Activated CD4-positive, alpha-beta T cell treated with anti-CD3 and anti-CD28 coated beads, Interleukin-2, amount 10 ng/mL, durations not matched to agents 7 days and 5 days (primary cell): ENCODE measurements at regions not wholly inside any gene's neighbourhood (a gene's known extent, or its start where the extent isn't known, plus 50 kb on each side); places are given as distances from the start of the nearest gene placed in this dataset.

ENCODE experiments used
- CTCF ChIA-PET: fragments of 350-600 bp; sonication (Branson Sonifier 250); formaldehyde crosslinking; loops from one replicate; lab custom pipeline; 2021; ENCODE audit warnings: antibody characterized with exemption; lab: Charles Lee
- POLR2A ChIA-PET: fragments of 350-600 bp; sonication (Branson Sonifier 250); formaldehyde crosslinking; loops from one replicate; lab custom pipeline; 2021; ENCODE audit warnings: antibody characterized with exemption; lab: Charles Lee
- DNase-seq: peaks from one replicate; pipeline ENCODE4 v3.0.0-alpha.2; 2020
- H3K27ac Mint-ChIP-seq: one replicate; pipeline ENCODE4 v1.8.0; 2021; ENCODE audit warnings: mild to moderate bottlenecking, moderate library complexity, mixed read lengths
- H3K27me3 Mint-ChIP-seq: one replicate; pipeline ENCODE4 v1.8.0; 2021; ENCODE audit warnings: mixed read lengths
- H3K36me3 Mint-ChIP-seq: one replicate; pipeline ENCODE4 v1.8.0; 2021; ENCODE audit warnings: low read depth, mixed read lengths
- H3K4me1 Mint-ChIP-seq: one replicate; pipeline ENCODE4 v1.8.0; 2021; ENCODE audit warnings: mixed read lengths
- H3K4me3 Mint-ChIP-seq: one replicate; pipeline ENCODE4 v1.8.0; 2021; ENCODE audit warnings: mild to moderate bottlenecking, moderate library complexity, mixed read lengths
- H3K9me3 Mint-ChIP-seq: one replicate; pipeline ENCODE4 v1.8.0; 2021; ENCODE audit warnings: mixed read lengths

- no peak for DNase-seq
- Mint-ChIP-seq H3K36me3 (no peaks in the 10 kb centered on the region), H3K27ac (no peak overlapping the region), H3K4me3 (no peak overlapping the region), H3K27me3 (peaks cover 6% of the 10 kb centered on the region), H3K4me1 (no peaks in the 10 kb centered on the region), H3K9me3 (no peaks in the 10 kb centered on the region)
- CTCF ChIA-PET = no interaction called here
- POLR2A ChIA-PET = no interaction called here
Measured at GRCh38 chr1:93800856-93801255, 78.2 kb downstream of the DNTTIP2 start.

DNA sequence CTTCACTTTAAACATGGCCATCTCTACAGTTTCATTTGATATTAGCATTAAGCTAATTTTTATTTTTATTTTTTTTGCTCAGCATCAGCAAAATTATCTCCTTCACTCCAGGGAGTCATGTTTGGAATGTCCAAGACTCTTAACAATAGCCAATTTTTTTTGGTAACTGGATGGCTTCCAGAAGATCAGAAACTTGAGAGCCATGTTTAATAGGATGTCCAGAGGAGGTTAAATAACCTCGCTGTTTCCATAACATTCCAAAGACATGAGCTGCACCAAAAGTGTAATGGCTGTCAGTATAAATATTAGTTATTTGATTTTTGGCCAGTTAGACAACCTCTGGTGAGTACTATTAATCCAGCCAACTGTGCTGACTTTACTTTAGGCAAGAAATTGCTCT, 80.7 kb downstream of the DNTTIP2 start:
- H3K27ac Mint-ChIP-seq = no peak overlapping the region
- CTCF ChIA-PET = interaction anchor here (0.7 to 1.2 kb wide), 2 partner anchors 15 to 46 kb away, joined by 3 read pairs; no protein-coding TSS in a partner anchor
- POLR2A ChIA-PET = no interaction called here
- no peaks in the 10 kb centered on the region for H3K9me3 Mint-ChIP-seq
- no peak overlapping the region for H3K4me3 Mint-ChIP-seq
- peaks cover 2% of the 10 kb centered on the region for H3K27me3 Mint-ChIP-seq
- no peaks in the 10 kb centered on the region for H3K4me1 Mint-ChIP-seq
- no peaks in the 10 kb centered on the region for H3K36me3 Mint-ChIP-seq
- DNase-seq = no peak

GRCh38 chr1:93784538-93784937, 94.5 kb downstream of the DNTTIP2 start:
- Mint-ChIP-seq H3K4me1 (no peaks in the 10 kb centered on the region), H3K27me3 (no peaks in the 10 kb centered on the region), H3K27ac (no peak overlapping the region), H3K4me3 (no peak overlapping the region), H3K9me3 (no peaks in the 10 kb centered on the region), H3K36me3 (no peaks in the 10 kb centered on the region)
- POLR2A ChIA-PET = no interaction called here
- CTCF ChIA-PET = interaction anchor here (1.0 to 1.3 kb wide), 2 partner anchors 15 to 155 kb away, joined by 3 read pairs; no protein-coding TSS in a partner anchor
- DNase-seq = no peak

DNA sequence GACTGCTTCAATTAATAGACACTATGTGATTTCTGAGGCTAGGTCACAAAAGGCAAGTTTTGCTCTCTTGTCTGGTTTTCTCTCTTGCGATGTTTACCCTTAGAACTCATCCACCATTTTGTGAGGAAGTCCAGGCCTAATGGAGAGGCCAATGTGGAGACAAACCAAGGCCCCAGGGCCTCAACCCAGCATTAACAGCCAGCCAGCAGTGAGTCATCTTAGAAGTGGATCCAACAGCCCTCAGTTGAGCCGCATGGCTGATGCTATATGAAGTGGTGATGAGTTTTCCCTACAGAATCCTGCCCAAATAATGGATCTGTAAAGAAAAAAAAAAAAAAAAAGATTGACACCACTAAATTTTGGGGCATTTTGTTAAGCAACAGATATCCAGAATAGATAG, 95.1 kb downstream of the DNTTIP2 start:
- H3K27me3 Mint-ChIP-seq = no peaks in the 10 kb centered on the region
- ChIA-PET CTCF (interaction anchor here (1.0 kb wide), 1 partner anchor 14 kb away, joined by 3 read pairs; no protein-coding TSS in a partner anchor), POLR2A (no interaction called here)
- H3K36me3 Mint-ChIP-seq = no peaks in the 10 kb centered on the region
- no peak overlapping the region for H3K4me3 Mint-ChIP-seq
- DNase-seq = no peak
- no peak overlapping the region for H3K27ac Mint-ChIP-seq
- no peaks in the 10 kb centered on the region for H3K4me1 Mint-ChIP-seq
- no peaks in the 10 kb centered on the region for H3K9me3 Mint-ChIP-seq

DNA sequence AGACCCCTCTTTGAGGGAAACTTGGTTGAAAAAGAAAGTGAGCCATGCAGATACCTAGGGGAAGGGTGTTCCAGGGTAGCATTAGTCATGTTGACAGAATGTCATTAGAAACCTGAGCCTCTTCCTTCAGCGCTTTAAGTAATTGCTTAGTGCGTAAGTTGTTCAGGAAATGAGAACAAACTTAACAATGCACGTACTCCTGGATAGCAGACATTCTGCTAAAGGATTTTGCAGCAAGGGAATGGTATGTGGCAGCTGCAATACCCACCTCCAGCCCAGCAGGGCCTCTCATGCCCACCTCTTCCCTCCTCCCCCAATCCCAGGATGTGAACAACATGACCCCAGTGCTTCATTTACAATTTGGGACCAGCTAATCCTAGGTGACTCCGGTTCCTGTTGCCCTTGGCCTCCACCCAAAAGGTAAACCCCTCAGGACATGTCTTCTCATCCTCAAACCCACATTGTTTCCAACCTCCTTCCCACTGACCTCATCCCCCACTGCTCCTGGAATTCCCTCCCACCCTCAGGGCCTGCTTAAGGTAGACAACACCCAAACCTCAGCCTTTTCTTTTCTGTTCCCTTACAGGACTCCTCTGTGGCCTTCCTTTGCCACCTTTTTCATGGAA, 98.0 kb upstream of the BCAR3 start:
- H3K4me1 Mint-ChIP-seq = no peaks in the 10 kb centered on the region
- no peaks in the 10 kb centered on the region for H3K9me3 Mint-ChIP-seq
- DNase-seq = no peak
- H3K27ac Mint-ChIP-seq = no peak overlapping the region
- POLR2A ChIA-PET = no interaction called here
- H3K36me3 Mint-ChIP-seq = no peaks in the 10 kb centered on the region
- CTCF ChIA-PET = interaction anchor here (0.6 kb wide), 1 partner anchor 294 kb away, joined by 3 read pairs; no protein-coding TSS in a partner anchor
- H3K27me3 Mint-ChIP-seq = peaks cover under 1% of the 10 kb centered on the region
- H3K4me3 Mint-ChIP-seq = no peak overlapping the region

DNA sequence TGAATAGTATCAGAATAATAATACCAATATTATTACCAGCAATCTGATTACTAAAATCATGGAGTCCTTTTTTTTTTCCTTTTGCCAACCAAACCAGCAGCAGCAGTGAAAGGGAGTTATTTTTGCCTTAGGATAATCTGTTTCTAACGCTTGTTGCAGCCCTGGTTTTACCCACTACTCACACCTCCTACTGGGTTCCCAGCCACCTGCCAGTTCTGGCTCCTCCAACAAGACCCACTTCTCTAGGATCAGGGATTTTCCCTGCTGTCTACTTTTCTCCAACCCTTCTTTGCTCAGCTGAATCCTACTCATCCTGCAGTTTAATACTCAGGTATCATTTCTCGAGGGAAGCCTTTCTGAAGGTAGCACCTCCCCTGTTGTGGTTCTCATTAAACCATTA, 96.8 kb upstream of the BCAR3 start:
- Mint-ChIP-seq H3K4me1 (no peaks in the 10 kb centered on the region), H3K27me3 (peaks cover 3% of the 10 kb centered on the region), H3K27ac (no peak overlapping the region), H3K4me3 (no peak overlapping the region), H3K9me3 (no peaks in the 10 kb centered on the region), H3K36me3 (no peaks in the 10 kb centered on the region)
- POLR2A ChIA-PET = no interaction called here
- no peak for DNase-seq
- CTCF ChIA-PET = interaction anchor here (0.6 kb wide), 1 partner anchor 68 kb away, joined by 3 read pairs; no protein-coding TSS in a partner anchor

DNA sequence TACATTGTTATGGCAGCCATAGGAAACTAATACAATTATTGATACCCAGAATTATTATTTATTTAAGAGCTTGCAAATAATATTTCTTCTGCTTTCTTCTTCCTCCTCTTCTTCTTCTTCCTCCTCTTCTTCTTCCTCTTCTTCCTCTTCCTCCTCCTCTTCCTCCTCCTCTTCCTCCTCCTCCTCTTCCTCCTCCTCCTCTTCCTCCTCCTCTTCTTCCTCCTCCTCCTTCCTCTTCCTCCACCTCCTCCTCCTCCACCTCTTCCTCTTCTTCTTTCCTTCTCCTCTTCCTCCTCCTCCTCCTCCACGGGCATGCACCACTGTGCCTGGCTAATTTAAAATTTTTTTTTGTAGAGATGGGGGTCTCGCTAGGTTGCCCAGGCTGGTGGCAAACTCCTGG, 95.6 kb upstream of the BCAR3 start:
- POLR2A ChIA-PET = no interaction called here
- Mint-ChIP-seq H3K9me3 (no peaks in the 10 kb centered on the region), H3K4me1 (no peaks in the 10 kb centered on the region), H3K27me3 (peaks cover 3% of the 10 kb centered on the region), H3K36me3 (no peaks in the 10 kb centered on the region), H3K4me3 (no peak overlapping the region), H3K27ac (no peak overlapping the region)
- CTCF ChIA-PET = no interaction called here
- no peak for DNase-seq

GRCh38 chr1:93776728-93777127, 95.1 kb upstream of the BCAR3 start:
- no peaks in the 10 kb centered on the region for H3K36me3 Mint-ChIP-seq
- POLR2A ChIA-PET = no interaction called here

DNA sequence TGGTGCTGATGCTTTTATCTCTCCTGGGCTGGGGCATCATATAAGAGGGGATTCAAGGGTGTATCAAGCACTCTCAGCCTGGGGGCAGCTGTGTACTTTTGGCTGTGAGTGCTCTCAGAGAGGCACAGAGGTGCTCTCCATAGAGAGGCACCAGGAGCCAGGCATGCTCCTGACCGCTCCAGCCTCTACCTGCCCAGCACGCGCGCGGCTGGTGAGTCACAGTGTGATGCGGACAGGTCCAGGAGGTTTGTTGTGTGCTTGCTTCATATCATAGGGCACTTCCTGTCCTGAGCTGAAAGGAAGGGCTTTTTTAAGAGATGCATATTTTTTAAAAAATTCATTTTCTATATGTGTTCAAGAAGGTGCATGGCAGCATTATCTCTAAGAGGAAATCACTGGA, 93.6 kb upstream of the BCAR3 start:
- CTCF ChIA-PET = no interaction called here
- Mint-ChIP-seq H3K36me3 (no peaks in the 10 kb centered on the region), H3K4me1 (no peaks in the 10 kb centered on the region), H3K27me3 (peaks cover 3% of the 10 kb centered on the region), H3K27ac (no peak overlapping the region), H3K9me3 (no peaks in the 10 kb centered on the region), H3K4me3 (no peak overlapping the region)
- no peak for DNase-seq
- POLR2A ChIA-PET = no interaction called here

More at GRCh38 chr1:93776728-93777127, 95.1 kb upstream of the BCAR3 start:
- Mint-ChIP-seq H3K4me3 (no peak overlapping the region), H3K4me1 (no peaks in the 10 kb centered on the region), H3K9me3 (no peaks in the 10 kb centered on the region), H3K27me3 (peaks cover 3% of the 10 kb centered on the region), H3K27ac (peak overlapping the region; percentile 58)
- CTCF ChIA-PET = no interaction called here
- no peak for DNase-seq

DNA sequence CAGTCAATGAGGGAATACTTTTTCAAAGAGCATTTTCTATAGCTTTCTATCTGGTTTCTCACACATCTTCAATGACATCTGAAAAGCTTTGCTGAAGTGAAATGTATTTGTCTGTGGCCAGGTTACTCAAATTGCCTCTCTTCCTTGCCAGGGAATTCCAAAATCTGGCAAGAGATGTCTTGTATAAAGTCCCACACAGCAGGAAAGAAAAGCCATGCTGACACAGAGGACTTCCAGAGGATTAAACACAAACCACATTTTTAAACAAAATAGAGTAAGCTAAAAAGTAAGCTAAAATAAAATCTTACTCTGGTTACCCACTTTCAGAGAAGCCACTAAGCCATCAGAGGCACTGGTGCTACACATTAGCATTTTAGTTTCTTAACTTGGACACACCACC, 93.1 kb upstream of the BCAR3 start:
- Mint-ChIP-seq H3K4me3 (no peak overlapping the region), H3K27me3 (peaks cover 3% of the 10 kb centered on the region), H3K27ac (no peak overlapping the region), H3K9me3 (no peaks in the 10 kb centered on the region), H3K36me3 (no peaks in the 10 kb centered on the region), H3K4me1 (no peaks in the 10 kb centered on the region)
- POLR2A ChIA-PET = no interaction called here
- DNase-seq = no peak
- CTCF ChIA-PET = interaction anchor here (0.6 kb wide), 1 partner anchor 58 kb away, joined by 3 read pairs; no protein-coding TSS in a partner anchor

DNA sequence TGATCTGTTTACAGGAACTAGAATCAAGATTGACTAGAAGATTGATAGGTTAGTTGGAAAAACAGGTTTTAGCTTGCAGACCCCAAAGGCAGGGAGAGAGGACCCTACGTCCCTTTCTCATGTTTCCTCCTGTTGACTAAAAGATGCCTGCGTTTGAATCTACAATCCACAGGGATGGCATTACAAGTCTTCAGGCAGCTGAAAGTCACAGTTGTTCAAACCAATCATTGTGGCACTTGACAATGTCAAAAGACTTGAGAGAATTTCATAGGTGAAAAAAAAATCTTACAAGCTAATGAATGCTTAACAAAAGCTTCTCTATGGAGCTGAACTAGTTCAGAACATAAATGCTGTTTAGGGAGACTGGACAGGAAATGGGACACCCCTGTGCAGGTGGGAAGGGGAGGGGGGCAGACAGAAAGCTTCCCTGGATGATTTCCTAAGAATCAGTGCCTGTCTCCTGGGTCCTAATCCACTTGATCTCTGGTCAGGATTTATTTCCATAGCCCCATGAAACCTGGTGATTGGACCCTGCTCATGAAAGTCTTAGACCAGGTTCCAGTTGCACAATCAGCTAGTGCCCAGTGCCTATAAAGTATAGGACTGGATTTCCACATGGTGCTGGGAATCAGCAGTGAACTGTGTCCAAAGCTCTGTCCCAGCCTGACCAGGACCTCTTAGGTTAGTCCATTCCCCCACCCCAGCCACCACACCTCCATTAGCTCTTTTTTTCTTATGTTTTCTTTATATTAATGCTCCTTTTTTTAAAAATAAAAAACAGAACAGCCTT, 91.6 kb upstream of the BCAR3 start:
- H3K4me1 Mint-ChIP-seq = peaks cover 1% of the 10 kb centered on the region
- H3K27me3 Mint-ChIP-seq = peaks cover 3% of the 10 kb centered on the region
- no peak for DNase-seq
- H3K36me3 Mint-ChIP-seq = no peaks in the 10 kb centered on the region
- no peaks in the 10 kb centered on the region for H3K9me3 Mint-ChIP-seq
- ChIA-PET POLR2A (no interaction called here), CTCF (interaction anchor here (1.1 to 1.4 kb wide), 2 partner anchors 12 to 29 kb away, joined by 5 to 6 read pairs; no protein-coding TSS in a partner anchor)
- no peak overlapping the region for H3K4me3 Mint-ChIP-seq
- H3K27ac Mint-ChIP-seq = no peak overlapping the region

DNA sequence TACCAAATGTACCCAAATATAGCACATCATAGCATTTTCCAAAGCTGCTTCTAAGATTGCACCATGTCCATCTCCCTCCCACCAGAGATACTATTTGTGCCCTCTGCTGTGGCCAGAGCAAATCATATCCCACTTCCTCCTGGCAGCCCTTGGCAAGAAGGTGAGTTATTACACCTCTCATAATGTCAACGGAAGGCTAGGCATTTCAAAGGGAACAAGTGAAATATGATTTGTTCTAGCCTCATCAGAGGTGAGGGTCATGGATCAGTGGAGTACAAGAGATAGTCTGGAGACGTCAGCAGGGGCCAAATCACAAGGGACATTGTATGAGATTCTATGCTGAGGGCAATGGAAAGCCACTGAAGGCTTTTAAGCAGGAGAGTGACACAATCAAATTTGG, 90.2 kb upstream of the BCAR3 start:
- Mint-ChIP-seq H3K27ac (no peak overlapping the region), H3K4me3 (no peak overlapping the region), H3K9me3 (no peaks in the 10 kb centered on the region), H3K36me3 (no peaks in the 10 kb centered on the region), H3K27me3 (peaks cover 7% of the 10 kb centered on the region), H3K4me1 (peaks cover 10% of the 10 kb centered on the region)
- no peak for DNase-seq
- ChIA-PET CTCF (interaction anchor here (0.6 kb wide), 1 partner anchor 849 kb away, joined by 3 read pairs; no protein-coding TSS in a partner anchor), POLR2A (no interaction called here)

GRCh38 chr1:93770640-93771039, 89.0 kb upstream of the BCAR3 start:
- no peak for DNase-seq
- H3K4me1 Mint-ChIP-seq = peaks cover 14% of the 10 kb centered on the region
- CTCF ChIA-PET = no interaction called here
- POLR2A ChIA-PET = no interaction called here
- H3K27me3 Mint-ChIP-seq = peaks cover 7% of the 10 kb centered on the region
- H3K9me3 Mint-ChIP-seq = no peaks in the 10 kb centered on the region
- H3K27ac Mint-ChIP-seq = no peak overlapping the region
- no peak overlapping the region for H3K4me3 Mint-ChIP-seq
- H3K36me3 Mint-ChIP-seq = no peaks in the 10 kb centered on the region
